Naive B cell (primary cell): ENCODE measurements at regions not wholly inside any gene's neighbourhood (a gene's known extent, or its start where the extent isn't known, plus 50 kb on each side); places are given as distances from the start of the nearest gene placed in this dataset.
"Not testable (repeated sequence)": the region's sequence is repeated elsewhere in the genome, so short reads cannot be mapped to it uniquely, and the experiment has no call there.

Experiments used
- ATAC-seq, 2 donors: fragments of 150-1000 bp; cut with Tn5 transposase; 2 replicates each; pipeline ENCODE4 v1.10.0; 2021; ENCODE audit warnings: low read depth in 2 of 2, mild to moderate bottlenecking in 2 of 2, moderate library complexity in 2 of 2
- DNase-seq: peaks from one replicate; pipeline ENCODE4 v3.0.0; 2022
- H3K27ac Mint-ChIP-seq, 6 donors: one replicate each; pipeline ENCODE4 v1.8.0; 2020 to 2022; ENCODE audit warnings: mild to moderate bottlenecking in 6 of 6, mixed read lengths in 6 of 6, moderate library complexity in 5 of 6, inconsistent platforms in 2 of 6
- H3K27me3 Mint-ChIP-seq, 3 donors: one replicate each; pipeline ENCODE4 v1.8.0; 2021 to 2022; ENCODE audit warnings: mixed read lengths in 3 of 3, mild to moderate bottlenecking in 1 of 3
- H3K36me3 Mint-ChIP-seq, 2 donors: one replicate each; pipeline ENCODE4 v1.8.0; 2020 to 2022; ENCODE audit warnings: mixed read lengths in 2 of 2, inconsistent platforms in 1 of 2, mild to moderate bottlenecking in 1 of 2
- H3K4me1 Mint-ChIP-seq, 3 donors: one replicate each; pipeline ENCODE4 v1.8.0; 2020 to 2022; ENCODE audit warnings: mixed read lengths in 3 of 3, inconsistent platforms in 1 of 3, mild to moderate bottlenecking in 1 of 3, moderate library complexity in 1 of 3
- H3K4me3 Mint-ChIP-seq, 8 donors: one replicate each; pipeline ENCODE4 v1.8.0; 2020 to 2022; ENCODE audit warnings: mild to moderate bottlenecking in 8 of 8, mixed read lengths in 8 of 8, moderate library complexity in 8 of 8, inconsistent platforms in 2 of 8
- H3K9me3 Mint-ChIP-seq, 7 donors: one replicate each; pipeline ENCODE4 v1.8.0; 2020 to 2022; ENCODE audit warnings: mixed read lengths in 7 of 7, mild to moderate bottlenecking in 5 of 7, inconsistent platforms in 2 of 7, moderate library complexity in 1 of 7

DNA sequence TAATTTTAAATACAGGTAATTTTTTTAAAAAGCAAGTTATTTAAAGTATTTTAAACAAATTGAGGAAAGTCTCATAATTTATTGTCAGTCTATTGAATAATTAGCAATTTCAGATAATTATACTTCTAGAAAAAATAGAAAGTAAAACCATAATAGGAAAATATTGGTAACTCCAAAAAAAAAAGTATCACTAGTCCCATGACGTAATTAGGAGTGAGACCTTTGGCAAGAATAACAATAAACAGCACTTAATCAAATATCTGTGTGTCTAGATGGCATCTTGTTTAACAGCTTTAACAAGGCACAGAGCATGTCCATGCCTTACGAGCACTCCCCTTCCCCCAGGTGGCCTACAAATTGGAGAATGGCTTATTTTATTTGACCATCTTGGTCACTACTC lies 1683.6 kb upstream of the AGA start:
- H3K4me1 Mint-ChIP-seq = no peaks in the 10 kb centered on the region
- peaks cover 0 to 5% (median 2%) of the 10 kb centered on the region in 7 donors for H3K9me3 Mint-ChIP-seq
- H3K36me3 Mint-ChIP-seq = no peaks in the 10 kb centered on the region
- H3K4me3 Mint-ChIP-seq = no peak overlapping the region
- no peak overlapping the region for H3K27ac Mint-ChIP-seq
- no peak for DNase-seq
- no peaks in the 10 kb centered on the region for H3K27me3 Mint-ChIP-seq
- ATAC-seq = no peak

DNA sequence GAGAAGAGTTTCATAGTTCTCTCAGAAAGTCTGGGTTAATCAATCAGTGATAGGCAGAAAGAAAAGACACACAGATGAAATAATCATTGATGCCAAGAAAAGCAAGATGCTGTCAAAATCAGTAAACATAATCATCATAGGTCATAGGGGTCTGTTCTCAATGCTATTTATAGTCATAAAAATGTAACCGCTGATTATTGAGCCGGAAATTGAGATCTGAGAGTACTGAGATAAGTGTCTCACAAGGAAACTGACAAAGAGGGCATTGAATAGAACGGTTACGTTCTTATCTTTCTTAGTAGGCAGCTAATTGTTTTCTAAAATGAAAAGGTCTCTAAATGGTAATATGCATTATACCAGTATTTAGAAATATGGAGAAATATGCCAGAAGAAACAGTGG lies 1686.1 kb upstream of the AGA start:
- no peak overlapping the region for H3K27ac Mint-ChIP-seq
- no peaks in the 10 kb centered on the region for H3K36me3 Mint-ChIP-seq
- DNase-seq (no peak), ATAC-seq (no peak)
- no peaks in the 10 kb centered on the region for H3K27me3 Mint-ChIP-seq
- peaks cover 0 to 5% (median 0%) of the 10 kb centered on the region in 7 donors for H3K9me3 Mint-ChIP-seq
- H3K4me3 Mint-ChIP-seq = no peak overlapping the region
- H3K4me1 Mint-ChIP-seq = no peaks in the 10 kb centered on the region

DNA sequence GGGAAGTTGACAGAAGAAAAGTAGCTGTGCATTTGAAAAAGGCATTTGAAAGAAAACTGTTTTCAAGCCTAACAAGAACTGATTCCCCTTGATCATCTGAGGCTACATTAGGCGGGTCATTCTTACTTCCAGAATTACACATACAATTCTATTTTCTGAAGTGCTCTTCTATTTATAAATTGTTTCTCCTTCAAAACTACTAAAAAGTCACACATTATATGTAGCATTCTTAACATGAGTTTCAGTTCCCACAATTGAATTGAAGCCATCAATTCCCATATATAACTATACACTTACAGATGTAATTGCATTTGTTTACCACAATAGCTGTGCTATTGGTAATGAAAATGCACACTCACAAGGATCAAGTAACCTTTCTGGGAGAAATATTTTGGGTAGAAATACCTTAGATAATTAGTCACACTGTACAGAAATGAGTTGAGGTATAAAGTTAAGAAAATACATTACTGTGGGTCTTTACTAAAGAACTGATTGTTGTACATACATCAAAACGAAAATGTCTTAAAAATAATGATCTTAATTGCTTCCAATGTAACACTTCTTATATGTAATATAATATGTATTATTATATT lies 1688.0 kb upstream of the AGA start:
- Mint-ChIP-seq H3K27ac (no peak overlapping the region), H3K4me3 (no peak overlapping the region), H3K4me1 (no peaks in the 10 kb centered on the region), H3K27me3 (no peaks in the 10 kb centered on the region), H3K9me3 (peaks cover 0 to 5% (median 0%) of the 10 kb centered on the region in 7 donors), H3K36me3 (no peaks in the 10 kb centered on the region)
- ATAC-seq (no peak), DNase-seq (no peak)

DNA sequence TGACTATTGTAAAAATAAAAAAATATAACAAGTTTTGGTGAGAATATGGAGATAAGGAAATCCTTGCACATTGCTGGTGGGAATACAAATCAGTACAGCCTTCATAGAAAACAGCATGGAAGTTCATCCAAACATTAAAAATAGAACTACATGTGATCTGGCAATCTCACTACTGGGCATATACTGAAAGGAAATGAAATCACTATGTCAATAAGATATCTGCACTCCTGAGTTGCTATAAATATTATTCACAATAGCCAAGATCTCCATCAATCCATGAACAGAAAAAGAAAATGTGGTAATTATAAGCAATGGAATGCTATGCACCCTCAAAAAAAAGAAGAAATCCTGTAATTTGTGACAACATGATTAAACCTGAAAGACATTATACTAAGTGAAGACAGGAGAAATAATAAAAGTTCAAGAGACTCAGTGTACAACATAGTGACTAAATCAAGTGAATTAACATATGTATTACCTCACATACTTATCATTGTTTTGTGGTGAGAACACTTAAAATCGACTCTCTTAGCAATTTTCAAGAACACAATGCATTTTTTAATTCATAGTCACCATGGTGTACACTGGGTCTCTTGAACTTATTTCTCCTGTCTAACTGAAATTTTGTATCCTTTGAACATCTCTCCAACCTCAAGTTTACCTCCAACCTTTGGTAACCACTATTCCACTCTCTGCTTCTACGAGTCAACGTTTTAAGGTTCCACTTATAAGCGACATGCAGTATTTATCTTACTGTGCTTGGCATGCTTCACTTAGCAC lies 1703.7 kb upstream of the AGA start:
- no peak for DNase-seq

DNA sequence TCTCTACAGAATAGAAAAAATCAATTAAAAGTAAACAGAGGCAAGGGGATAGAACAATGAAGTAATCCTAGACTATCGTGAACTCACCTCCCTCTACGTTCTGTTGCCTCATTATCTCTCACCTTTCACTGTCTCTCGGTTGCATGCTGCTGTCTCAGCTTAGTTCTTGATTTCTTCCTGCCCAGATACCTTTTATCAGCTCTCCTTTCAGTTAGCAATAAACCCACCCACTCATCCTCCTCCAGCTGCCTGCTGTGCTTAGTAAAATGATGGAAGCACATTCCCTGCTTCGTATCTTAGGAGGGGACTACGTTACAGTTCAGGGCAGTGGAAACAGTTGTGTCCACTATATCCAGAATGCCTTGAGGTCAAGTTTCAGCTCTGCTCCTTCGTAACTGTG lies 1709.5 kb upstream of the AGA start:
- DNase-seq = no peak
- Mint-ChIP-seq H3K4me3 (no peak overlapping the region), H3K4me1 (no peaks in the 10 kb centered on the region), H3K27me3 (no peaks in the 10 kb centered on the region), H3K9me3 (peaks cover 0 to 11% (median 4%) of the 10 kb centered on the region in 7 donors), H3K27ac (no peak overlapping the region), H3K36me3 (no peaks in the 10 kb centered on the region)
- no peak for ATAC-seq

More for the DNA sequence above, 1703.7 kb upstream of the AGA start:
- Mint-ChIP-seq H3K27ac (no peak overlapping the region), H3K36me3 (no peaks in the 10 kb centered on the region), H3K9me3 (peaks cover 0 to 12% (median 3%) of the 10 kb centered on the region in 7 donors), H3K4me1 (no peaks in the 10 kb centered on the region), H3K4me3 (no peak overlapping the region), H3K27me3 (no peaks in the 10 kb centered on the region)
- no peak for ATAC-seq

DNA sequence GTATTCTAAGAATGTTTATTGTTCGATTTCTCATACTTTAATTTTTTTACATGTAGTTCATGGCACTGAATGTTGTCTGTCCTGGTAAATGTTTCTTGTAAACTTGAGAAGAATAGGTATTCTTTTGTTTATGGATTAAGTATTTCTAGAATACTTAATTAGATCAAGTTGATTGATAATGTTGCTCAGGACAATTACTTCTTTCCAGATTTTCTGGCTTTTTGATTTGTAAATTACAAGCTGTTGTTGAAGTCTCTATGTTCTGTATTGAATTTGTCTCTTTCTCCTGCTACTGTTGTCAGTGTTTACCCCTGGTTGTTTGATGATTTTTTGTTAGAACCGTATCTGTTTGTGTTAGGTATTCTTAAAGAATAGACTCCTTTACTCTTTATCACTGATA lies 1720.9 kb upstream of the AGA start:
- no peaks in the 10 kb centered on the region for H3K4me1 Mint-ChIP-seq
- no peaks in the 10 kb centered on the region for H3K36me3 Mint-ChIP-seq
- no peak for DNase-seq
- ATAC-seq = no peak
- peaks cover 0 to 16% (median 11%) of the 10 kb centered on the region in 7 donors for H3K9me3 Mint-ChIP-seq
- no peak overlapping the region for H3K27ac Mint-ChIP-seq
- H3K27me3 Mint-ChIP-seq = no peaks in the 10 kb centered on the region
- no peak overlapping the region for H3K4me3 Mint-ChIP-seq

DNA sequence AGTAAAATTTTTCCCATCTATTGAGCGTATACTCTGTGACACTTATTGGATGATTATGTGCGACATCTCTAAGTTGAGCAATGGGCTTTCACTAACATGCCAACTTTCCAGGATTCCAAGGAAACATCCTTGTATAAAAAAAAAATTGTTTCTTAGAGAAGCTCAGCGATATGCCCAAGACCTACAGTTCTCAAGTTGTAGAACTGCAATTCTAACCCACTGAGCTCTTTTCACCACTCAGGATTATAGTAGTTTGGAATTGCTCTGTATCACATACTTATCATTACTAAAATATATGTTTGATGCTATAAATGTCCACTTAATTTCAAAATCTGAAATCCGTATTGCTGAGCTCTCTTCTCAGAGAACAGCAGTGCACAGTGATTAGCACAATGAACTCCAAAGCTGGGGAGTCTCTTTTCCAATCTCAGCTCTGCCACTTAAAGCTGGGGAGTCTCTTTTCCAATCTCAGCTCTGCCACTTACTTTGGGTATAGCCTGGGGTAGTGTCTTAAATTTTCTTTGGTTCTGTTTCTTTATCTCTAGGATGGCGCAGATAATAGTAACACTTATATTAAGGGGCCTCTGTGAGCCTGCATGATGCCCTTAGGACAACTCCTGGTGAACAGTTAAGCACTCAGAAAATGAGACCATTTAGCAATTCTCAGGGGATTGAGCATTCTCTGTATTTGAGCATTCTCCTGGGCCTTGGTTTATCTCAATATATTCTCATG lies 1722.2 kb upstream of the AGA start:
- no peak for ATAC-seq
- Mint-ChIP-seq H3K36me3 (no peaks in the 10 kb centered on the region), H3K4me1 (no peaks in the 10 kb centered on the region), H3K27ac (peak overlapping the region in 1 of 6 donors; percentile 14), H3K9me3 (peaks cover 0 to 20% (median 15%) of the 10 kb centered on the region in 7 donors), H3K4me3 (no peak overlapping the region), H3K27me3 (no peaks in the 10 kb centered on the region)
- no peak for DNase-seq

DNA sequence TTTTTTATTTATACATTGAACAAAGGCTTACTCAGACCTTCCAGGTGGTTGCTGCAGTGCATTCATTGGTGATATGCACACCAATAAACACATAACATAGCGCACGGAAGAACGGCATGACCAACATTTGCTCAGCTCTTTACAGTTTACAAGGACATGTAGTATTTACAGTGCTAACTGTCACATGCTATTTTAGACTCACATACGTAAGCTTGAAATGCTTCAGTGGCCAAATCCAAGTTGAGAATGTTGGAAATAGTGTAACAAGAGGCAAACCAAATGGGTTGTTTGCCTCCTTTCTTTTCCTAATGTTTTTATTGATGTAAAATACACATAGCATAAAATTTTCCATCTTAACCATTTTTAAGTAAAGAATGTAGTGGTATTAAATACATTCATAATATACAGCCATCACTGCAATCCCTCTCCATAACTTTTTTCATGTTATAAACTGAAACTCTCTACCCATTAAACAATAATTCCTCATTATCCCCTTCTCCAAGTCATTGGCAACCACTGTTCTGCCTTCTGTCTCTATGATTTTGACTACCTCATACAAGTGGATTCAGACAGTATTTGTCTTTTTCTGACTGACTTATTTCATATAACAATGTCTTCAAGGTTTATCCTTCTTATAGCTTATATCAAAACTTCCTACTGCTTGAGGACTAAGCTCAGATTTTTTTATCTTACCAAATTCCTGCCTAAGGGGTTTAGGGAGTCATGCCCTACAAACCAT lies 1722.9 kb upstream of the AGA start:
- no peak overlapping the region for H3K27ac Mint-ChIP-seq
- H3K9me3 Mint-ChIP-seq = peaks cover 4 to 22% (median 20%) of the 10 kb centered on the region in 7 donors
- no peaks in the 10 kb centered on the region for H3K36me3 Mint-ChIP-seq
- H3K27me3 Mint-ChIP-seq = no peaks in the 10 kb centered on the region
- no peaks in the 10 kb centered on the region for H3K4me1 Mint-ChIP-seq
- DNase-seq (no peak), ATAC-seq (no peak)
- no peak overlapping the region for H3K4me3 Mint-ChIP-seq

DNA sequence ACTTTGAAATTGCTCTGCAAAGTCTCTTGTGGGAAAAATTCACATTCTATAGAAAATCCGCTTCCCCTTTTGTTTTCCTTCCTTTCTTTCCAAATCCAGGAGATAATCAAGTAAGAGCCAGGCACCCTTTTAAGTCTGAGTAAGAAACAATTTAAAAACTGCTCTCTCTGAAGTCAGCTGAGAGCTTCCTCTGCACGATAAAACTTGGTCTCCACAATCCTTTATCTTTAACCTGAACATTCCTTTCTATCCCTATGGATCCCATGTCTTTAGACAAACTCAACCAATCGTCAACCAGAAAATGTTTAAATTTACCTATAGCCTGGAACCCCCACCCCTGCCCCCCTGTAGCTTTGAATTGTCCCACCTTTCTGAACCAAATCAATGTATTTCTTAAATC lies 1723.6 kb upstream of the AGA start:
- peaks cover 5 to 22% (median 19%) of the 10 kb centered on the region in 7 donors for H3K9me3 Mint-ChIP-seq
- no peaks in the 10 kb centered on the region for H3K36me3 Mint-ChIP-seq
- no peaks in the 10 kb centered on the region for H3K4me1 Mint-ChIP-seq
- no peak for ATAC-seq
- H3K27me3 Mint-ChIP-seq = no peaks in the 10 kb centered on the region
- DNase-seq = no peak
- no peak overlapping the region for H3K4me3 Mint-ChIP-seq
- no peak overlapping the region for H3K27ac Mint-ChIP-seq

DNA sequence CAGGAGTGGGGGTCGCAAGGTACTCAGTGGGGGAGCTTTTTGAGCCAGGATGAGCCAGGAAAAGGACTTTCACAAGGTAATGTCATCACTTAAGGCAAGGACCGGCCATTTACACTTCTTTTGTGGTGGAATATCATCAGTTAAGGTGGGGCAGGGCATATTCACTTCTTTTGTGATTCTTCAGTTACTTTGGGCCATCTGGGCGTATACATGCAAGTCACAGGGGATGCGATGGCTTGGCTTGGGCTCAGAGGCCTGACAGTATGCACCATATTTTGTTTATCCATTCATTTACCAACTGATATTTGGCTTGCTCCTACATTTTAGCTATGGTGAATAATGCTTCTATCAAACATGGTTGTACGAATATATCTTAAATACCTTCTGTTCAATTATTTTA lies 1728.1 kb upstream of the AGA start:
- not testable (repeated sequence) for DNase-seq, H3K4me3 Mint-ChIP-seq, ATAC-seq, H3K36me3 Mint-ChIP-seq, H3K27me3 Mint-ChIP-seq, H3K27ac Mint-ChIP-seq, H3K4me1 Mint-ChIP-seq
- peaks cover 5 to 18% (median 15%) of the 10 kb centered on the region in 7 donors for H3K9me3 Mint-ChIP-seq

DNA sequence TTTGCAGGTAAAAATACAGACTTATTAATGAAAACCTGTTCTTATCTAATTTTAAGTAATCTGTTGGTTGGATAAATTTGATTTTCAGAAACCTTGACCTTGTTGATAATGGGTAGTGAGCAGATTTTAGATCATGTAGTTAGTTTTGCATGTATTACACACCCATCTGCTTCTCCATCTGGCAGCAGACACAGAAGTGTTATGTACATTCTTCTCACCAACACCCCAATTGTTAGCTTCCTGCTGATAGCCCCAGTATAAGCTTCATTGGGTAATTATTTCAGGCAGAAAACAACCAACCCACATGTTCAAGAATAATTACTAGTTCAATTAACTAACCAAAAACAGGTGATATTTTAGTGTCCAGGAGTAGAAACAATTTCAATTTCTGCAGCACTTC lies 1740.5 kb upstream of the AGA start:
- no peak for DNase-seq
- Mint-ChIP-seq H3K36me3 (no peaks in the 10 kb centered on the region), H3K27ac (no peak overlapping the region), H3K4me1 (no peaks in the 10 kb centered on the region), H3K4me3 (no peak overlapping the region), H3K9me3 (peaks cover 0 to 29% (median 6%) of the 10 kb centered on the region in 7 donors), H3K27me3 (no peaks in the 10 kb centered on the region)
- ATAC-seq = no peak

DNA sequence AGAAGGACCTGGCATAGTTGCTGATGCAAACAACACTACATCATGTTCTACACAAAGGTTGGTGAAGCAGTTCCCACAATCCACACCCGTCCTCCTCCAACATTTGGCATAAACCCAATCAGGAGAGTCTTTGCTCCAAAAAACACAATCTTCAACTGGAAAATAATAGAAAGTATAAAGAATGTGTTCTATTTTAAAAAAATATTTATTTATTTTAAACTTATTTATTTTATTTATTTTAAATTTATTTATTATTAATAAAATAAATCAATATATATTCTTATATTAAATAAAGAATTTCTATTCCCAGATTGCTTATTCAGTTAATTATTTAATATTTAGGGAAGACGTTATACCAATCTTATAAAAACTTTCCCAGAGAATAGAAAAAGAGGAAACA lies 1753.7 kb upstream of the AGA start:
- DNase-seq (no peak), ATAC-seq (no peak)
- no peaks in the 10 kb centered on the region for H3K27me3 Mint-ChIP-seq
- peaks cover 0 to 4% (median 0%) of the 10 kb centered on the region in 7 donors for H3K9me3 Mint-ChIP-seq
- no peaks in the 10 kb centered on the region for H3K36me3 Mint-ChIP-seq
- no peak overlapping the region for H3K27ac Mint-ChIP-seq
- no peaks in the 10 kb centered on the region for H3K4me1 Mint-ChIP-seq
- no peak overlapping the region for H3K4me3 Mint-ChIP-seq

DNA sequence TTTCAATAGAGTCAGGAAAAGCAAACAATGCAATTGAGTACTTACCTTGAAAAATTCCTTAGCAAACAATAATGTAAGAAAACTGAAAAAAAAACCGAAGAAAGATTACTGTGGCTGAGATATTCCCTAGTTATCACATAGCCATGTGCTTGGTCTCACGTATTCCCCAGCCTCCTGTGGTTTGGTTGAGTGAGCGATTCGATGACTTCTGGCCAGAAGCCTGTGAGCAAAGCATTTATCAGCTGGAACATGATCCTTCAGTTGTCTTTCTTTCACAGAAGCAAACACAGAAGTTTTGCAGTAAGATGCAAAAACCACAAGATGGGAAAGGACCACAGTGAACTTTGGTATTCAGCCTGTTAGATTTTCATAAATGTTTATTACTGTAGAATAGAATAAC lies 1754.3 kb upstream of the AGA start:
- ATAC-seq = no peak
- no peak overlapping the region for H3K4me3 Mint-ChIP-seq
- H3K9me3 Mint-ChIP-seq = peaks cover 0 to 4% (median 0%) of the 10 kb centered on the region in 7 donors
- no peaks in the 10 kb centered on the region for H3K4me1 Mint-ChIP-seq
- H3K36me3 Mint-ChIP-seq = no peaks in the 10 kb centered on the region
- H3K27ac Mint-ChIP-seq = no peak overlapping the region
- no peaks in the 10 kb centered on the region for H3K27me3 Mint-ChIP-seq
- DNase-seq = no peak
